Activated naive CD4-positive, alpha-beta T cell treated with anti-CD3 and anti-CD28 coated beads for 36 hours (primary cell): ENCODE measurements at regions not wholly inside any gene's neighbourhood (a gene's known extent, or its start where the extent isn't known, plus 50 kb on each side); places are given as distances from the start of the nearest gene placed in this dataset.

ENCODE experiments used
- CTCF ChIA-PET: fragments of 350-600 bp; sonication (Branson Sonifier 250); formaldehyde crosslinking; loops from one replicate; lab custom pipeline; 2021; ENCODE audit warnings: antibody characterized with exemption; lab: Charles Lee
- DNase-seq: peaks from one replicate; pipeline ENCODE4 v3.0.0-alpha.2; 2020
- H3K27ac Mint-ChIP-seq: one replicate; pipeline ENCODE4 v1.8.0; 2021; ENCODE audit warnings: mild to moderate bottlenecking, mixed read lengths
- H3K27me3 Mint-ChIP-seq: one replicate; pipeline ENCODE4 v1.8.0; 2021; ENCODE audit warnings: low read depth, mixed read lengths
- H3K36me3 Mint-ChIP-seq: one replicate; pipeline ENCODE4 v1.8.0; 2021; ENCODE audit warnings: low read depth, mixed read lengths
- H3K4me1 Mint-ChIP-seq: one replicate; pipeline ENCODE4 v1.8.0; 2021; ENCODE audit warnings: low read depth, mixed read lengths
- H3K4me3 Mint-ChIP-seq: one replicate; pipeline ENCODE4 v1.8.0; 2021; ENCODE audit warnings: mild to moderate bottlenecking, moderate library complexity, mixed read lengths
- H3K9me3 Mint-ChIP-seq: one replicate; pipeline ENCODE4 v1.8.0; 2021; ENCODE audit warnings: mixed read lengths
- intact Hi-C: fragments of 100-400 bp; cut with micrococcal nuclease; formaldehyde crosslinking; loops from one replicate; pipeline ENCODE4 v1.15.1; 2023

- intact Hi-C loops = no loop called here
- DNase-seq = no peak
- Mint-ChIP-seq H3K4me1 (no peaks in the 10 kb centered on the region), H3K27ac (no peak overlapping the region), H3K27me3 (peaks cover 6% of the 10 kb centered on the region), H3K36me3 (no peaks in the 10 kb centered on the region), H3K9me3 (no peaks in the 10 kb centered on the region), H3K4me3 (no peak overlapping the region)
- CTCF ChIA-PET = no interaction called here
Observed at GRCh38 chr18:22048221-22048620, 121.2 kb upstream of the GATA6 start.

- no peak overlapping the region for H3K27ac Mint-ChIP-seq
- no peak overlapping the region for H3K4me3 Mint-ChIP-seq
- no peaks in the 10 kb centered on the region for H3K4me1 Mint-ChIP-seq
- no peaks in the 10 kb centered on the region for H3K36me3 Mint-ChIP-seq
- intact Hi-C loops = no loop called here
- H3K9me3 Mint-ChIP-seq = no peaks in the 10 kb centered on the region
- DNase-seq = no peak
- peaks cover 3% of the 10 kb centered on the region for H3K27me3 Mint-ChIP-seq
- CTCF ChIA-PET = interaction anchor here (0.7 kb wide), 1 partner anchor 299 kb away, joined by 3 read pairs; no protein-coding TSS in a partner anchor
Observed at GRCh38 chr18:22048932-22049615, 120.3 kb upstream of the GATA6 start.

GRCh38 chr18:22052405-22053105, 116.8 kb upstream of the GATA6 start:
- no peaks in the 10 kb centered on the region for H3K36me3 Mint-ChIP-seq
- H3K4me3 Mint-ChIP-seq = no peak overlapping the region
- no peaks in the 10 kb centered on the region for H3K9me3 Mint-ChIP-seq
- no peak for DNase-seq
- CTCF ChIA-PET = no interaction called here
- H3K4me1 Mint-ChIP-seq = no peaks in the 10 kb centered on the region
- no peak overlapping the region for H3K27ac Mint-ChIP-seq
- intact Hi-C loops = no loop called here
- no peaks in the 10 kb centered on the region for H3K27me3 Mint-ChIP-seq

- H3K4me1 Mint-ChIP-seq = no peaks in the 10 kb centered on the region
- H3K4me3 Mint-ChIP-seq = no peak overlapping the region
Observed at GRCh38 chr18:22055466-22056238, 113.7 kb upstream of the GATA6 start.

GRCh38 chr18:22056950-22057349, 112.4 kb upstream of the GATA6 start:
- Mint-ChIP-seq H3K4me3 (no peak overlapping the region), H3K4me1 (no peaks in the 10 kb centered on the region), H3K36me3 (no peaks in the 10 kb centered on the region), H3K27me3 (no peaks in the 10 kb centered on the region), H3K9me3 (no peaks in the 10 kb centered on the region), H3K27ac (no peak overlapping the region)
- intact Hi-C loops = no loop called here
- CTCF ChIA-PET = no interaction called here
- DNase-seq = no peak

More at GRCh38 chr18:22055466-22056238, 113.7 kb upstream of the GATA6 start:
- H3K27me3 Mint-ChIP-seq = no peaks in the 10 kb centered on the region
- no peak for DNase-seq
- no peak overlapping the region for H3K27ac Mint-ChIP-seq
- no peaks in the 10 kb centered on the region for H3K9me3 Mint-ChIP-seq
- CTCF ChIA-PET = interaction anchor here (0.6 kb wide), 1 partner anchor 557 kb away, joined by 3 read pairs; no protein-coding TSS in a partner anchor
- intact Hi-C loops = no loop called here
- no peaks in the 10 kb centered on the region for H3K36me3 Mint-ChIP-seq

- CTCF ChIA-PET = no interaction called here
- H3K27me3 Mint-ChIP-seq = peaks cover 3% of the 10 kb centered on the region
- no peak for DNase-seq
- H3K36me3 Mint-ChIP-seq = no peaks in the 10 kb centered on the region
- no peak overlapping the region for H3K4me3 Mint-ChIP-seq
- no peak overlapping the region for H3K27ac Mint-ChIP-seq
- H3K4me1 Mint-ChIP-seq = no peaks in the 10 kb centered on the region
- H3K9me3 Mint-ChIP-seq = no peaks in the 10 kb centered on the region
- intact Hi-C loops = no loop called here
Observed at GRCh38 chr18:22057908-22058527, 111.4 kb upstream of the GATA6 start.

- intact Hi-C loops = no loop called here
- CTCF ChIA-PET = interaction anchor here (1.3 kb wide), 1 partner anchor 30 kb away, joined by 7 read pairs; no protein-coding TSS in a partner anchor
- Mint-ChIP-seq H3K36me3 (no peaks in the 10 kb centered on the region), H3K4me1 (no peaks in the 10 kb centered on the region), H3K9me3 (no peaks in the 10 kb centered on the region), H3K27me3 (peaks cover 3% of the 10 kb centered on the region), H3K27ac (no peak overlapping the region), H3K4me3 (no peak overlapping the region)
- no peak for DNase-seq
Observed at GRCh38 chr18:22060361-22060760, 109.0 kb upstream of the GATA6 start.

GRCh38 chr18:22063102-22063501, 106.3 kb upstream of the GATA6 start:
- Mint-ChIP-seq H3K9me3 (no peaks in the 10 kb centered on the region), H3K36me3 (no peaks in the 10 kb centered on the region), H3K4me1 (no peaks in the 10 kb centered on the region), H3K4me3 (no peak overlapping the region), H3K27me3 (peaks cover 3% of the 10 kb centered on the region), H3K27ac (no peak overlapping the region)
- CTCF ChIA-PET = no interaction called here
- DNase-seq = no peak
- intact Hi-C loops = no loop called here

- intact Hi-C loops = no loop called here
- no peak overlapping the region for H3K4me3 Mint-ChIP-seq
- CTCF ChIA-PET = no interaction called here
- H3K27ac Mint-ChIP-seq = no peak overlapping the region
- H3K9me3 Mint-ChIP-seq = no peaks in the 10 kb centered on the region
- peaks cover 3% of the 10 kb centered on the region for H3K27me3 Mint-ChIP-seq
- no peaks in the 10 kb centered on the region for H3K4me1 Mint-ChIP-seq
- DNase-seq = no peak
- no peaks in the 10 kb centered on the region for H3K36me3 Mint-ChIP-seq
Observed at GRCh38 chr18:22063672-22064071, 105.7 kb upstream of the GATA6 start.

- DNase-seq = no peak
- no peaks in the 10 kb centered on the region for H3K9me3 Mint-ChIP-seq
- intact Hi-C loops = no loop called here
- H3K36me3 Mint-ChIP-seq = no peaks in the 10 kb centered on the region
- H3K27ac Mint-ChIP-seq = no peak overlapping the region
- H3K4me1 Mint-ChIP-seq = no peaks in the 10 kb centered on the region
- H3K27me3 Mint-ChIP-seq = peaks cover 3% of the 10 kb centered on the region
- CTCF ChIA-PET = no interaction called here
- no peak overlapping the region for H3K4me3 Mint-ChIP-seq
Observed at GRCh38 chr18:22064581-22064980, 104.8 kb upstream of the GATA6 start.

- Mint-ChIP-seq H3K4me1 (no peaks in the 10 kb centered on the region), H3K27ac (no peak overlapping the region), H3K4me3 (no peak overlapping the region), H3K9me3 (no peaks in the 10 kb centered on the region), H3K27me3 (peaks cover 3% of the 10 kb centered on the region), H3K36me3 (no peaks in the 10 kb centered on the region)
- CTCF ChIA-PET = no interaction called here
- intact Hi-C loops = no loop called here
- DNase-seq = no peak
Observed at GRCh38 chr18:22065311-22065710, 104.1 kb upstream of the GATA6 start.

- intact Hi-C loops = no loop called here
- no peak for DNase-seq
- H3K4me3 Mint-ChIP-seq = no peak overlapping the region
- H3K27me3 Mint-ChIP-seq = peaks cover 3% of the 10 kb centered on the region
- no peak overlapping the region for H3K27ac Mint-ChIP-seq
- no peaks in the 10 kb centered on the region for H3K9me3 Mint-ChIP-seq
- CTCF ChIA-PET = no interaction called here
- no peaks in the 10 kb centered on the region for H3K4me1 Mint-ChIP-seq
- no peaks in the 10 kb centered on the region for H3K36me3 Mint-ChIP-seq
Observed at GRCh38 chr18:22066083-22066485, 103.3 kb upstream of the GATA6 start.
